GM10266 (cell line): ENCODE measurements at regions not wholly inside any gene's neighbourhood (a gene's known extent, or its start where the extent isn't known, plus 50 kb on each side); places are given as distances from the start of the nearest gene placed in this dataset.

Experiments used
- DNase-seq: peaks from one replicate; pipeline ENCODE4 v3.0.0; 2012; ENCODE audit errors: extremely low spot score
- CTCF ChIP-seq: IDR thresholded peaks from 2 replicates; pipeline ENCODE4 v1.5.1; 2012; ENCODE audit warnings: mild to moderate bottlenecking, low read depth; ENCODE audit not compliant: control insufficient read depth, insufficient read depth; ENCODE audit errors: missing control alignments

- no peak for DNase-seq
- no peak for TF ChIP-seq CTCF
These were observed 56.0 kb upstream of the TTC34 start for GRCh38 chr1:2857521-2857920.

GRCh38 chr1:2858676-2859075 lies 57.2 kb upstream of the TTC34 start:
- TF ChIP-seq CTCF = no peak

GRCh38 chr1:2859219-2859880 lies 57.9 kb upstream of the TTC34 start:
- DNase-seq = no peak
- TF ChIP-seq CTCF = no peak

More at GRCh38 chr1:2858676-2859075, 57.2 kb upstream of the TTC34 start:
- no peak for DNase-seq

- no peak for DNase-seq
- TF ChIP-seq CTCF = no peak
These were observed 58.5 kb upstream of the TTC34 start for GRCh38 chr1:2859881-2860430.

GRCh38 chr1:2860476-2861142 lies 59.1 kb upstream of the TTC34 start:
- no peak for TF ChIP-seq CTCF
- no peak for DNase-seq

- no peak for DNase-seq
- TF ChIP-seq CTCF = no peak
These were observed 59.9 kb upstream of the TTC34 start for GRCh38 chr1:2861143-2861987.
